ENCODE measurements at regions not wholly inside any gene's neighbourhood (a gene's known extent, or its start where the extent isn't known, plus 50 kb on each side); places are given as distances from the start of the nearest gene placed in this dataset.

DNA sequence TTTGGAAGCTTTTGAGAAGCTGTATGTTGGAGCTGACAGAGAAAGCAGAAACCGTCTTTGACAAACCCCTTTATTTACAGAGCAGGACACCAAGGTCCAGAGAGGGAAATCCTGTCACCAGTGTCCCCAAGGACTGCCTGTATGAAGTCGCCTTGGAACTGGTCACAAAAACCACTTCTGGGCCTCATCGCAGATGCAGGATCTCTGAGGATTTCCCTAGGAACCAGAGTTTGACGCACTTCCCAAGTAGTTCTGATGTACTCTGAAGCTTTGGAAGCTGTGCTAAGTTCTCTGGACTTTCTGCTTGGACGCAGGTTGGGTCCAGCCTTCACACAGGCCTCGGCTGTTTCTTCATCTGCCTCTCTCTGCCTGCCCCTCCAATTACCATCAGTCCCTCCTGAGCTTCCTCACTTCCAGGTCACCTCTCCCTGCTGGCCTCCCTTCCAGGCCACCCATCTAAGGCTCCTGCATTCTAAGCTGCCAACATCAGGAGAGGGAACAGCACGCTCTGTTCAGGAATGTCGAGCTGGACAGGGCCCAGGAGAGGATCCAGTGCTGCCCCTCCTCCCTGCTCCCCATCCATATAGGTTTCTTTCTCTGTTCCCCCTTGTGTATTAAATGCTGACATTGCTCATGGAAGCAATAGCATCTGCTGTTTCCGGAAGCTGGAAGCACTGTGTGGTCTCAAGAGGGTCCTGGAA is 270.8 kb downstream of the OPA1 start:
- TF ChIP-seq RAD21 (IDR thresholded peaks at IDR 0.05) (no peak), HNF4G (IDR thresholded peaks at IDR 0.05) (no peak), GABPA (IDR thresholded peaks at IDR 0.05 in 1 of 2, conservative IDR thresholded peaks at IDR 0.05 in 1 of 2) (no peak)
- TF ChIP-seq, protein P1, sequence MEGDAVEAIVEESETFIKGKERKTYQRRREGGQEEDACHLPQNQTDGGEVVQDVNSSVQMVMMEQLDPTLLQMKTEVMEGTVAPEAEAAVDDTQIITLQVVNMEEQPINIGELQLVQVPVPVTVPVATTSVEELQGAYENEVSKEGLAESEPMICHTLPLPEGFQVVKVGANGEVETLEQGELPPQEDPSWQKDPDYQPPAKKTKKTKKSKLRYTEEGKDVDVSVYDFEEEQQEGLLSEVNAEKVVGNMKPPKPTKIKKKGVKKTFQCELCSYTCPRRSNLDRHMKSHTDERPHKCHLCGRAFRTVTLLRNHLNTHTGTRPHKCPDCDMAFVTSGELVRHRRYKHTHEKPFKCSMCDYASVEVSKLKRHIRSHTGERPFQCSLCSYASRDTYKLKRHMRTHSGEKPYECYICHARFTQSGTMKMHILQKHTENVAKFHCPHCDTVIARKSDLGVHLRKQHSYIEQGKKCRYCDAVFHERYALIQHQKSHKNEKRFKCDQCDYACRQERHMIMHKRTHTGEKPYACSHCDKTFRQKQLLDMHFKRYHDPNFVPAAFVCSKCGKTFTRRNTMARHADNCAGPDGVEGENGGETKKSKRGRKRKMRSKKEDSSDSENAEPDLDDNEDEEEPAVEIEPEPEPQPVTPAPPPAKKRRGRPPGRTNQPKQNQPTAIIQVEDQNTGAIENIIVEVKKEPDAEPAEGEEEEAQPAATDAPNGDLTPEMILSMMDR (IDR thresholded peaks at IDR 0.05; ENCODE audit: low read depth, low read length, missing input control): no peak
- TF ChIP-seq, protein P2, sequence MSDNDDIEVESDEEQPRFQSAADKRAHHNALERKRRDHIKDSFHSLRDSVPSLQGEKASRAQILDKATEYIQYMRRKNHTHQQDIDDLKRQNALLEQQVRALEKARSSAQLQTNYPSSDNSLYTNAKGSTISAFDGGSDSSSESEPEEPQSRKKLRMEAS (IDR thresholded peaks at IDR 0.05): no peak

All from liver (tissue), 3 donors.